NB4 (cell line): ENCODE measurements at regions not wholly inside any gene's neighbourhood (a gene's known extent, or its start where the extent isn't known, plus 50 kb on each side); places are given as distances from the start of the nearest gene placed in this dataset.

Experiments
- CTCF ChIP-seq: IDR thresholded peaks from one replicate; pipeline ENCODE4 v1.5.1; 2012; ENCODE audit warnings: low read depth, low read length
- MAX ChIP-seq: IDR thresholded peaks from 2 replicates; pipeline ENCODE4 v1.6.1; 2011; ENCODE audit warnings: low read depth, low read length
- POLR2A ChIP-seq: IDR thresholded peaks from 2 replicates; pipeline ENCODE4 v1.6.1; 2011; ENCODE audit warnings: mild to moderate bottlenecking; ENCODE audit not compliant: insufficient read length; ENCODE audit errors: extremely low read depth

GRCh38 chr5:96120120-96120519, 158.5 kb upstream of the ELL2 start:
- TF ChIP-seq CTCF (no peak), POLR2A (no peak), MAX (no peak)
